ENCODE measurements at regions not wholly inside any gene's neighbourhood (a gene's known extent, or its start where the extent isn't known, plus 50 kb on each side); places are given as distances from the start of the nearest gene placed in this dataset.

GRCh38 chr4:23392860-23393458, 496.9 kb downstream of the PPARGC1A start:
- no peak for DNase-seq

GRCh38 chr4:23390246-23390645, 499.6 kb downstream of the PPARGC1A start:
- no peak for DNase-seq

GRCh38 chr4:23388699-23389395, 501.0 kb downstream of the PPARGC1A start:
- DNase-seq: no peak

GRCh38 chr4:23388255-23388654, 501.6 kb downstream of the PPARGC1A start:
- no peak for DNase-seq

- no peak for DNase-seq
Measured at GRCh38 chr4:23384741-23385140, 505.1 kb downstream of the PPARGC1A start.

GRCh38 chr4:23382879-23383278, 507.0 kb downstream of the PPARGC1A start:
- no peak for DNase-seq

GRCh38 chr4:23374259-23374658, 515.6 kb downstream of the PPARGC1A start:
- no peak for DNase-seq

- DNase-seq: peak in 1 of 2 donors; percentile 2
Measured at GRCh38 chr4:23373261-23373660, 516.6 kb downstream of the PPARGC1A start.

GRCh38 chr4:23371533-23371932, 518.3 kb downstream of the PPARGC1A start:
- DNase-seq: no peak

GRCh38 chr4:23369331-23369730, 520.5 kb downstream of the PPARGC1A start:
- DNase-seq: no peak

- DNase-seq: no peak
Measured at GRCh38 chr4:23368081-23368697, 521.7 kb downstream of the PPARGC1A start.

GRCh38 chr4:23366557-23366906, 523.3 kb downstream of the PPARGC1A start:
- no peak for DNase-seq

- no peak for DNase-seq
Measured at GRCh38 chr4:23365871-23366556, 523.8 kb downstream of the PPARGC1A start.

GRCh38 chr4:23365086-23365485, 524.8 kb downstream of the PPARGC1A start:
- DNase-seq: no peak

- DNase-seq: no peak
Measured at GRCh38 chr4:23364167-23364566, 525.7 kb downstream of the PPARGC1A start.

GRCh38 chr4:23361453-23361852, 528.4 kb downstream of the PPARGC1A start:
- no peak for DNase-seq

- DNase-seq: no peak
Measured at GRCh38 chr4:23360718-23361117, 529.1 kb downstream of the PPARGC1A start.

GRCh38 chr4:23355258-23355657, 534.6 kb downstream of the PPARGC1A start:
- DNase-seq: no peak

- no peak for DNase-seq
Measured at GRCh38 chr4:23353200-23353599, 536.6 kb downstream of the PPARGC1A start.

GRCh38 chr4:23348789-23349498, 540.9 kb downstream of the PPARGC1A start:
- DNase-seq: no peak

- DNase-seq: no peak
Measured at GRCh38 chr4:23337292-23337691, 552.6 kb downstream of the PPARGC1A start.

- no peak for DNase-seq
Measured at GRCh38 chr4:23333946-23334878, 555.6 kb downstream of the PPARGC1A start.

Data from stimulated activated CD4-positive, alpha-beta T cell treated with anti-CD3 and anti-CD28 coated beads, Interleukin-2, amount 100 ng/mL, for 48 hours (primary cell).